MV-4-11 (cell line): ENCODE measurements at regions not wholly inside any gene's neighbourhood (a gene's known extent, or its start where the extent isn't known, plus 50 kb on each side); places are given as distances from the start of the nearest gene placed in this dataset.
A peak's percentile ranks its signal among the peaks of the same experiment; 100 is the strongest.
"Not testable (repeated sequence)": the region's sequence is repeated elsewhere in the genome, so short reads cannot be mapped to it uniquely, and the experiment has no call there.

Experiments
- DNase-seq: peaks from one replicate; lab custom pipeline; 2025; lab: John Stamatoyannopoulos, UW

- not testable (repeated sequence) for DNase-seq
These were observed 53.4 kb upstream of the PSMA1 start for GRCh38 chr11:14573539-14574057.

- DNase-seq, result no peak
These were observed 57.1 kb upstream of the PSMA1 start for GRCh38 chr11:14577292-14577691.

GRCh38 chr11:14577835-14578529 is 57.8 kb upstream of the PSMA1 start:
- no peak for DNase-seq

GRCh38 chr11:14578541-14578956 is 58.4 kb upstream of the PSMA1 start:
- DNase-seq, result peak; percentile 91

DNA sequence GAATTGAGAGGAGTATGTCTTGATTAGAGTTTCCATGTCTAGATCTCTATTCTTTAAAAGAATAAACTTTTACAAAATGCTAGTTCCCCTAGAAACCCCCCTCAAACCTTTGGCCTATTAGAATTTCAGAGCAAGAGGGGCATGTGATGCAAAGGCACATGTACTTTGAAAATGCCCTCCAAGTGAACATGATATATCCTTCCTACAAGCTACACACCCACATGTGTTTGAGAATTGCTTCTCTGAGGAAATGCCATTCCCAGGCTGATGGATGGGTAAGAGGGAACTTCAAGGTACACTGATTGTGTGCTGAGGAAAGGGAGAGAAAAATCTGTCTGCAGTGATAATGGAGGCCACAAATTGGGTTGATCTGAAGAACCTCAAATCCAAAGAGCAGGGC is 59.5 kb upstream of the PSMA1 start:
- DNase-seq, result no peak

- DNase-seq, result no peak
These were observed 60.8 kb upstream of the PDE3B start for GRCh38 chr11:14582793-14583192.

GRCh38 chr11:14583252-14584034 is 60.2 kb upstream of the PDE3B start:
- DNase-seq, result no peak

GRCh38 chr11:14584035-14584363 is 59.6 kb upstream of the PDE3B start:
- DNase-seq, result no peak

- no peak for DNase-seq
These were observed 59.0 kb upstream of the PDE3B start for GRCh38 chr11:14584595-14584994.

GRCh38 chr11:14585438-14585837 is 58.2 kb upstream of the PDE3B start:
- no peak for DNase-seq

GRCh38 chr11:14587258-14587657 is 56.3 kb upstream of the PDE3B start:
- peak; percentile 77 for DNase-seq

- no peak for DNase-seq
These were observed 54.9 kb upstream of the PDE3B start for GRCh38 chr11:14588681-14589080.

DNA sequence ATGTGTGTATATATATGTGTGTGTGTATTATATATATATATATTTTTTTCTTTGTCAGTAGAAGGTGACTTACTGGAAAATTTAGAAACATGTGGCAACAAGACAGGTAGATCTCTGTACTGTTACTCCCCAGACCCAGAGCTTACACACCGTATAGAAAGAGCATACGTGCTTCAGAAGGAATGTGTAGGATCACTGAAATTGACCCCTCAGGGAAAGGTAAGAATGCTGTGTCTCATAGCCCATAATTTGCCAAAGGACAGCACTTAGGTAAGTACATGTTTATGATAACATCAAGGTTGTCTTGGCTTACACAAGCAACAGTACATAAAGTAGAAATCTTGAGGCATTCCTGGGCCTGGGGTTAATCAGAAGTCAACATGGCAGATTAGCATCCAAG is 54.2 kb upstream of the PDE3B start:
- DNase-seq, result no peak

DNA sequence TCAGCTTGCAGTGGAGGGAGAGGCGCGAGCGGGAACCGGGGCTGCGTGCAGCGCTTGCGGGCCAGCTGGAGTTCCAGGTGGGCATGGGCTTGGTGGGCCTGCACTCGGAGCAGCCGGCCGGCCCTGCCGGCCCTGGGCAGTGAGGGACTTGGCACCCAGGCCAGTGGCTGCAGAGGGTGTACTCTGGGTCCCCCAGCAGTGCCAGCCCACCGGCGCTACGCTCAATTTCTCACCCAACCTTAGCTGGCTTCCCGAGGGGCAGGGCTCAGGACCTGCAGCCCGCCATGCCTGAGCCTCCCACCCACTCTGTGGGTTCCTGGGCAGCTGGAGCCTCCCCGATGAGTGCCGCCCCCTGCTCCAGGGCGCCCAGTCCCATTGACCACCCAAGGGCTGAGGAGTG is 52.6 kb upstream of the PDE3B start:
- not testable (repeated sequence) for DNase-seq

DNA sequence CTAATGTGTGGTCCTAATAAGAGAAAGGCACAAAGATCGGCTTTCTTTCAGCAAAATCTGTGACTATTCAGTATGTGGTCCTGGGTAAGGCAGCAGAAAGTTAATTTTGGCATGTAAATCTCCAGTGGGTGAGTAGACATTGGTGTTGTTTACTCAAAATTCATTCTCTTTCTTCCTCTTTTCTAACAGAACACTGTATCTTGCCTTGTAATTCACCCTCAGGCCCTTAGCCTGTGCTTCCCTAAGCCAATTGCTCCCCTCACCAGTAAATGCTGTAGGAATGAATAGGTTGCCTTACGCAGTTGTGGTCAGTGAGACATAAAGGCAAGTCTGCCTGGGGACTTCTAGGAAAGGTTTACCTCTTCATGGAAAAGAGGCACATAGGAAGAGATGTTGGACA is 49.9 kb upstream of the PDE3B start:
- peak; percentile 17 for DNase-seq
